Skin epidermis (tissue), 12 donors: ENCODE measurements at regions not wholly inside any gene's neighbourhood (a gene's known extent, or its start where the extent isn't known, plus 50 kb on each side); places are given as distances from the start of the nearest gene placed in this dataset.

Source experiments
- H3K27ac ChIP-seq, 21 experiments: fragments of 200-600 bp; sonication (generic) in 11 of 21; one replicate each; pipeline ENCODE4 v1.5.0; 2020; ENCODE audit warnings: mild to moderate bottlenecking in 3 of 21, inconsistent platforms in 2 of 21, moderate library complexity in 2 of 21
- H3K4me3 ChIP-seq, 7 experiments: fragments of 200-600 bp; sonication (generic) in 2 of 7; one replicate each; pipeline ENCODE4 v1.5.0; 2020; ENCODE audit warnings: inconsistent platforms in 2 of 7, mild to moderate bottlenecking in 2 of 7, moderate library complexity in 1 of 7

GRCh38 chr12:19036673-19037357 is 92.7 kb upstream of the PLEKHA5 start:
- Histone ChIP-seq H3K4me3 (no peak overlapping the region), H3K27ac (no peak overlapping the region)

GRCh38 chr12:19038209-19038608 is 91.3 kb upstream of the PLEKHA5 start:
- no peak overlapping the region for H3K27ac ChIP-seq
- H3K4me3 ChIP-seq: no peak overlapping the region

- no peak overlapping the region for H3K27ac ChIP-seq
Observed at GRCh38 chr12:19039515-19039914, 90.0 kb upstream of the PLEKHA5 start.

GRCh38 chr12:19042221-19042620 is 87.3 kb upstream of the PLEKHA5 start:
- no peak overlapping the region for H3K27ac ChIP-seq
- H3K4me3 ChIP-seq: no peak overlapping the region

More at GRCh38 chr12:19039515-19039914, 90.0 kb upstream of the PLEKHA5 start:
- no peak overlapping the region for H3K4me3 ChIP-seq

- Histone ChIP-seq H3K4me3 (no peak overlapping the region), H3K27ac (no peak overlapping the region)
Observed at GRCh38 chr12:19044430-19044829, 85.1 kb upstream of the PLEKHA5 start.

GRCh38 chr12:19044891-19045290 is 84.6 kb upstream of the PLEKHA5 start:
- Histone ChIP-seq H3K4me3 (no peak overlapping the region), H3K27ac (no peak overlapping the region)

- no peak overlapping the region for H3K27ac ChIP-seq
- no peak overlapping the region for H3K4me3 ChIP-seq
Observed at GRCh38 chr12:19045426-19045825, 84.1 kb upstream of the PLEKHA5 start.

- no peak overlapping the region for H3K4me3 ChIP-seq
- H3K27ac ChIP-seq: no peak overlapping the region
Observed at GRCh38 chr12:19048943-19049342, 80.6 kb upstream of the PLEKHA5 start.

GRCh38 chr12:19052689-19053088 is 76.8 kb upstream of the PLEKHA5 start:
- H3K4me3 ChIP-seq: no peak overlapping the region
- no peak overlapping the region for H3K27ac ChIP-seq

GRCh38 chr12:19053218-19053617 is 76.3 kb upstream of the PLEKHA5 start:
- Histone ChIP-seq H3K4me3 (no peak overlapping the region), H3K27ac (no peak overlapping the region)

- no peak overlapping the region for H3K4me3 ChIP-seq
- H3K27ac ChIP-seq: no peak overlapping the region
Observed at GRCh38 chr12:19054035-19054434, 75.5 kb upstream of the PLEKHA5 start.

- H3K4me3 ChIP-seq: no peak overlapping the region
- H3K27ac ChIP-seq: no peak overlapping the region
Observed at GRCh38 chr12:19055589-19055988, 73.9 kb upstream of the PLEKHA5 start.

- Histone ChIP-seq H3K27ac (no peak overlapping the region), H3K4me3 (no peak overlapping the region)
Observed at GRCh38 chr12:19058235-19059021, 71.1 kb upstream of the PLEKHA5 start.

- no peak overlapping the region for H3K4me3 ChIP-seq
- no peak overlapping the region for H3K27ac ChIP-seq
Observed at GRCh38 chr12:19064713-19065112, 64.8 kb upstream of the PLEKHA5 start.

GRCh38 chr12:19065223-19065622 is 64.3 kb upstream of the PLEKHA5 start:
- Histone ChIP-seq H3K4me3 (no peak overlapping the region), H3K27ac (no peak overlapping the region)

GRCh38 chr12:19065871-19066270 is 63.7 kb upstream of the PLEKHA5 start:
- H3K27ac ChIP-seq: no peak overlapping the region
- no peak overlapping the region for H3K4me3 ChIP-seq

GRCh38 chr12:19066475-19067001 is 63.0 kb upstream of the PLEKHA5 start:
- Histone ChIP-seq H3K27ac (no peak overlapping the region), H3K4me3 (no peak overlapping the region)

- H3K27ac ChIP-seq: no peak overlapping the region
- H3K4me3 ChIP-seq: no peak overlapping the region
Observed at GRCh38 chr12:19068137-19068536, 61.4 kb upstream of the PLEKHA5 start.

GRCh38 chr12:19070341-19070740 is 59.2 kb upstream of the PLEKHA5 start:
- H3K27ac ChIP-seq: no peak overlapping the region
- no peak overlapping the region for H3K4me3 ChIP-seq

GRCh38 chr12:19074700-19075099 is 54.8 kb upstream of the PLEKHA5 start:
- Histone ChIP-seq H3K4me3 (no peak overlapping the region), H3K27ac (no peak overlapping the region)

GRCh38 chr12:19075711-19076340 is 53.7 kb upstream of the PLEKHA5 start:
- H3K27ac ChIP-seq: no peak overlapping the region
- no peak overlapping the region for H3K4me3 ChIP-seq
